ENCODE measurements at regions not wholly inside any gene's neighbourhood (a gene's known extent, or its start where the extent isn't known, plus 50 kb on each side); places are given as distances from the start of the nearest gene placed in this dataset.

GRCh38 chr2:223226264-223226663, 174.3 kb downstream of the KCNE4 start:
- intact Hi-C loops (cut with micrococcal nuclease): no loop called here
- Histone ChIP-seq H3K4me1 (no peaks in the 10 kb centered on the region), H3K27me3 (ENCODE audit: low read depth) (no peaks in the 10 kb centered on the region), H3K27ac (replicated peaks) (no peak overlapping the region), H3K4me3 (no peak overlapping the region), H3K9me3 (replicated peaks) (no peaks in the 10 kb centered on the region), H3K36me3 (no peaks in the 10 kb centered on the region)
- no peak for DNase-seq
- TF ChIP-seq CTCF (IDR thresholded peaks at IDR 0.05; ENCODE audit: borderline replicate concordance): no peak

GRCh38 chr2:223227338-223227737, 175.3 kb downstream of the KCNE4 start:
- Histone ChIP-seq H3K27me3 (ENCODE audit: low read depth) (no peaks in the 10 kb centered on the region), H3K4me1 (no peaks in the 10 kb centered on the region), H3K36me3 (no peaks in the 10 kb centered on the region), H3K27ac (replicated peaks) (no peak overlapping the region), H3K4me3 (no peak overlapping the region), H3K9me3 (replicated peaks) (no peaks in the 10 kb centered on the region)
- intact Hi-C loops (cut with micrococcal nuclease): no loop called here
- no peak for DNase-seq
- TF ChIP-seq CTCF (IDR thresholded peaks at IDR 0.05; ENCODE audit: borderline replicate concordance): no peak

- Histone ChIP-seq H3K27me3 (ENCODE audit: low read depth) (no peaks in the 10 kb centered on the region), H3K9me3 (replicated peaks) (no peaks in the 10 kb centered on the region), H3K27ac (replicated peaks) (no peak overlapping the region), H3K36me3 (no peaks in the 10 kb centered on the region), H3K4me1 (no peaks in the 10 kb centered on the region), H3K4me3 (no peak overlapping the region)
- TF ChIP-seq CTCF (IDR thresholded peaks at IDR 0.05; ENCODE audit: borderline replicate concordance): no peak
- DNase-seq: no peak
- intact Hi-C loops (cut with micrococcal nuclease): no loop called here
These were observed 176.9 kb downstream of the KCNE4 start for GRCh38 chr2:223228871-223229270.

- no peak overlapping the region for H3K27ac ChIP-seq (replicated peaks)
- no peak overlapping the region for H3K4me3 ChIP-seq
- no peaks in the 10 kb centered on the region for H3K9me3 ChIP-seq (replicated peaks)
- H3K36me3 ChIP-seq: no peaks in the 10 kb centered on the region
- H3K27me3 ChIP-seq (ENCODE audit: low read depth): no peaks in the 10 kb centered on the region
- intact Hi-C loops (cut with micrococcal nuclease): no loop called here
- TF ChIP-seq CTCF (IDR thresholded peaks at IDR 0.05; ENCODE audit: borderline replicate concordance): no peak
- H3K4me1 ChIP-seq: no peaks in the 10 kb centered on the region
- no peak for DNase-seq
These were observed 178.4 kb downstream of the KCNE4 start for GRCh38 chr2:223230352-223230751.

- Histone ChIP-seq H3K4me3 (no peak overlapping the region), H3K36me3 (no peaks in the 10 kb centered on the region), H3K27me3 (ENCODE audit: low read depth) (no peaks in the 10 kb centered on the region), H3K27ac (replicated peaks) (no peak overlapping the region), H3K4me1 (no peaks in the 10 kb centered on the region), H3K9me3 (replicated peaks) (no peaks in the 10 kb centered on the region)
- no peak for DNase-seq
- intact Hi-C loops (cut with micrococcal nuclease): no loop called here
- TF ChIP-seq CTCF (IDR thresholded peaks at IDR 0.05; ENCODE audit: borderline replicate concordance): no peak
These were observed 180.3 kb downstream of the KCNE4 start for GRCh38 chr2:223232285-223232684.

GRCh38 chr2:223232896-223233295, 180.9 kb downstream of the KCNE4 start:
- H3K4me1 ChIP-seq: no peaks in the 10 kb centered on the region
- H3K4me3 ChIP-seq: no peak overlapping the region
- H3K36me3 ChIP-seq: no peaks in the 10 kb centered on the region
- H3K27me3 ChIP-seq (ENCODE audit: low read depth): no peaks in the 10 kb centered on the region
- no peak overlapping the region for H3K27ac ChIP-seq (replicated peaks)
- H3K9me3 ChIP-seq (replicated peaks): no peaks in the 10 kb centered on the region
- intact Hi-C loops (cut with micrococcal nuclease): no loop called here
- TF ChIP-seq CTCF (IDR thresholded peaks at IDR 0.05; ENCODE audit: borderline replicate concordance): no peak
- no peak for DNase-seq
